Activated naive CD4-positive, alpha-beta T cell treated with anti-CD3 and anti-CD28 coated beads, Interleukin-2, amount 50 U/mL, for 72 hours (primary cell): ENCODE measurements at regions not wholly inside any gene's neighbourhood (a gene's known extent, or its start where the extent isn't known, plus 50 kb on each side); places are given as distances from the start of the nearest gene placed in this dataset.

Experiments
- ATAC-seq, 2 donors: fragments of 150-1000 bp; cut with Tn5 transposase; 2 replicates each; pipeline ENCODE4 v1.10.0; 2021; ENCODE audit warnings: mild to moderate bottlenecking in 2 of 2, moderate library complexity in 2 of 2
- DNase-seq, 2 donors: peaks; one replicate each; pipeline ENCODE4 v3.0.0; 2021 to 2022; ENCODE audit warnings: low spot score in 2 of 2
- H3K27ac Mint-ChIP-seq, 2 donors: one replicate each; pipeline ENCODE4 v1.8.0; 2022; ENCODE audit warnings: mild to moderate bottlenecking in 2 of 2, mixed read lengths in 2 of 2
- H3K36me3 Mint-ChIP-seq, 2 donors: one replicate each; pipeline ENCODE4 v1.8.0; 2022; ENCODE audit warnings: mixed read lengths in 2 of 2
- H3K9me3 Mint-ChIP-seq, 2 donors: one replicate each; pipeline ENCODE4 v1.8.0; 2022; ENCODE audit warnings: mixed read lengths in 2 of 2

- H3K9me3 Mint-ChIP-seq, result peaks cover 0 to 3% of the 10 kb centered on the region in 2 donors
- DNase-seq (no peak), ATAC-seq (no peak)
- H3K36me3 Mint-ChIP-seq, result no peaks in the 10 kb centered on the region
- H3K27ac Mint-ChIP-seq, result no peak overlapping the region
Measured at GRCh38 chr7:46029111-46029704, 108.1 kb upstream of the IGFBP3 start.

GRCh38 chr7:46028246-46028645, 107.2 kb upstream of the IGFBP3 start:
- Mint-ChIP-seq H3K27ac (no peak overlapping the region), H3K9me3 (peaks cover 0 to 3% of the 10 kb centered on the region in 2 donors), H3K36me3 (no peaks in the 10 kb centered on the region)
- DNase-seq, result no peak
- ATAC-seq, result no peak

- Mint-ChIP-seq H3K27ac (no peak overlapping the region), H3K36me3 (no peaks in the 10 kb centered on the region), H3K9me3 (peaks cover 0 to 7% of the 10 kb centered on the region in 2 donors)
- no peak for ATAC-seq
- no peak for DNase-seq
Measured at GRCh38 chr7:46026741-46027140, 105.7 kb upstream of the IGFBP3 start.

- ATAC-seq, result no peak
- H3K9me3 Mint-ChIP-seq, result peaks cover 0 to 11% of the 10 kb centered on the region in 2 donors
- H3K27ac Mint-ChIP-seq, result no peak overlapping the region
- no peak for DNase-seq
- no peaks in the 10 kb centered on the region for H3K36me3 Mint-ChIP-seq
Measured at GRCh38 chr7:46024263-46024916, 103.3 kb upstream of the IGFBP3 start.

GRCh38 chr7:46022397-46022796, 101.3 kb upstream of the IGFBP3 start:
- Mint-ChIP-seq H3K27ac (no peak overlapping the region), H3K9me3 (peaks cover 0 to 18% of the 10 kb centered on the region in 2 donors), H3K36me3 (peaks cover 0 to 10% of the 10 kb centered on the region in 2 donors)
- ATAC-seq, result no peak
- DNase-seq, result no peak

- Mint-ChIP-seq H3K9me3 (peaks cover 9 to 19% of the 10 kb centered on the region in 2 donors), H3K36me3 (peaks cover 0 to 12% of the 10 kb centered on the region in 2 donors), H3K27ac (no peak overlapping the region)
- DNase-seq (no peak), ATAC-seq (no peak)
Measured at GRCh38 chr7:46015107-46015868, 94.2 kb upstream of the IGFBP3 start.

GRCh38 chr7:46011501-46011900, 90.4 kb upstream of the IGFBP3 start:
- ATAC-seq, result no peak
- H3K36me3 Mint-ChIP-seq, result no peaks in the 10 kb centered on the region
- no peak for DNase-seq
- H3K27ac Mint-ChIP-seq, result no peak overlapping the region
- H3K9me3 Mint-ChIP-seq, result peaks cover 5 to 13% of the 10 kb centered on the region in 2 donors

GRCh38 chr7:46011059-46011458, 90.0 kb upstream of the IGFBP3 start:
- no peak for DNase-seq
- Mint-ChIP-seq H3K27ac (no peak overlapping the region), H3K9me3 (peaks cover under 1 to 9% of the 10 kb centered on the region in 2 donors), H3K36me3 (no peaks in the 10 kb centered on the region)
- ATAC-seq, result no peak

- H3K9me3 Mint-ChIP-seq, result peaks cover under 1 to 8% of the 10 kb centered on the region in 2 donors
- peaks cover 0 to 2% of the 10 kb centered on the region in 2 donors for H3K36me3 Mint-ChIP-seq
- DNase-seq, result no peak
- no peak for ATAC-seq
- H3K27ac Mint-ChIP-seq, result no peak overlapping the region
Measured at GRCh38 chr7:46009211-46009610, 88.1 kb upstream of the IGFBP3 start.

GRCh38 chr7:46007990-46008643, 87.0 kb upstream of the IGFBP3 start:
- no peak for ATAC-seq
- H3K9me3 Mint-ChIP-seq, result peaks cover 9 to 14% of the 10 kb centered on the region in 2 donors
- H3K36me3 Mint-ChIP-seq, result peaks cover 0 to 12% of the 10 kb centered on the region in 2 donors
- no peak for DNase-seq
- no peak overlapping the region for H3K27ac Mint-ChIP-seq

- DNase-seq, result no peak
- peaks cover 0 to 14% of the 10 kb centered on the region in 2 donors for H3K36me3 Mint-ChIP-seq
- peaks cover 9 to 14% of the 10 kb centered on the region in 2 donors for H3K9me3 Mint-ChIP-seq
- ATAC-seq, result no peak
- H3K27ac Mint-ChIP-seq, result no peak overlapping the region
Measured at GRCh38 chr7:46007194-46007593, 86.1 kb upstream of the IGFBP3 start.

GRCh38 chr7:46006723-46007122, 85.7 kb upstream of the IGFBP3 start:
- Mint-ChIP-seq H3K27ac (no peak overlapping the region), H3K9me3 (peaks cover 9 to 14% of the 10 kb centered on the region in 2 donors), H3K36me3 (peaks cover 0 to 14% of the 10 kb centered on the region in 2 donors)
- no peak for ATAC-seq
- no peak for DNase-seq

- DNase-seq, result no peak
- no peak for ATAC-seq
- peaks cover 9 to 14% of the 10 kb centered on the region in 2 donors for H3K9me3 Mint-ChIP-seq
- H3K27ac Mint-ChIP-seq, result no peak overlapping the region
- peaks cover 0 to 14% of the 10 kb centered on the region in 2 donors for H3K36me3 Mint-ChIP-seq
Measured at GRCh38 chr7:46006212-46006611, 85.1 kb upstream of the IGFBP3 start.

GRCh38 chr7:46004965-46005364, 83.9 kb upstream of the IGFBP3 start:
- H3K9me3 Mint-ChIP-seq, result peaks cover 9 to 14% of the 10 kb centered on the region in 2 donors
- no peak for ATAC-seq

GRCh38 chr7:46003896-46004875, 83.1 kb upstream of the IGFBP3 start:
- Mint-ChIP-seq H3K36me3 (peaks cover 0 to 18% of the 10 kb centered on the region in 2 donors), H3K27ac (peak overlapping the region in 1 of 2 donors; percentile 40), H3K9me3 (peaks cover 9 to 10% of the 10 kb centered on the region in 2 donors)
- no peak for ATAC-seq
- DNase-seq, result no peak

More at GRCh38 chr7:46004965-46005364, 83.9 kb upstream of the IGFBP3 start:
- DNase-seq, result no peak
- H3K36me3 Mint-ChIP-seq, result peaks cover 0 to 18% of the 10 kb centered on the region in 2 donors
- no peak overlapping the region for H3K27ac Mint-ChIP-seq

GRCh38 chr7:46003161-46003560, 82.1 kb upstream of the IGFBP3 start:
- peaks cover 10 to 12% of the 10 kb centered on the region in 2 donors for H3K9me3 Mint-ChIP-seq
- H3K36me3 Mint-ChIP-seq, result peaks cover 0 to 18% of the 10 kb centered on the region in 2 donors
- no peak for ATAC-seq
- DNase-seq, result no peak
- H3K27ac Mint-ChIP-seq, result no peak overlapping the region
